HEK293 (cell line): ENCODE measurements at regions not wholly inside any gene's neighbourhood (a gene's known extent, or its start where the extent isn't known, plus 50 kb on each side); places are given as distances from the start of the nearest gene placed in this dataset.

Experiments
- SP2 ChIP-seq: fragments of 450-650 bp; formaldehyde crosslinking; IDR thresholded peaks from 2 replicates; pipeline ENCODE4 v1.5.1; 2016; ENCODE audit warnings: missing biosample characterization, missing genetic modification characterization
- ZNF792 ChIP-seq: fragments of 450-650 bp; formaldehyde crosslinking; IDR thresholded peaks from 2 replicates; pipeline ENCODE4 v1.5.1; 2016; ENCODE audit warnings: missing biosample characterization, missing genetic modification characterization
- ZSCAN30 ChIP-seq: fragments of 450-650 bp; IDR thresholded peaks from 2 replicates; pipeline ENCODE4 v1.5.1; 2018; ENCODE audit warnings: missing biosample characterization, mild to moderate bottlenecking, missing genetic modification characterization, moderate library complexity
- TF ChIP-seq, protein P1 (sequence below): fragments of 450-650 bp; formaldehyde crosslinking; IDR thresholded peaks from 2 replicates; pipeline ENCODE4 v1.5.1; 2016; ENCODE audit warnings: missing biosample characterization, missing genetic modification characterization
- TF ChIP-seq, protein P2 (sequence below): fragments of 450-650 bp; formaldehyde crosslinking; IDR thresholded peaks from 2 replicates; pipeline ENCODE4 v1.5.1; 2016; ENCODE audit warnings: missing biosample characterization, missing genetic modification characterization

DNA sequence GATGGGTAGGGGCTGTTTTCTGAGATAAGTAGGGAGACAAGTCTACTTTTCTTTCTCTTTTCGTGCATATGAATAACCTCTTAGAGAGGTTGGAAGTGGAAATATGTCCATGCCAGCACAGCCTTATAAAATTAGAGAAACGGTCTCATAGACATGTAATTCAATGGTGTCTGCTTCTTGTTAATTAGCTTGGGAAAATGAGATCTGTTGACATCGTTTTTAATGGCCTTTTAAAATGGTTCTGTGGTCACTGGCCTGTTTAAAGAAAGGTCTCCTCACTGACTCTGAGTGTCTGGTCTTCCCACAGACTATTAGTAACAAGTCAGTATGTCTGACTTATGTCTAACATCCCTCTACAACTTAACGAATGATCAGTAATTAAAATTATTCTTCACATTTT is 487.1 kb downstream of the SLITRK6 start:
- TF ChIP-seq, protein P1, sequence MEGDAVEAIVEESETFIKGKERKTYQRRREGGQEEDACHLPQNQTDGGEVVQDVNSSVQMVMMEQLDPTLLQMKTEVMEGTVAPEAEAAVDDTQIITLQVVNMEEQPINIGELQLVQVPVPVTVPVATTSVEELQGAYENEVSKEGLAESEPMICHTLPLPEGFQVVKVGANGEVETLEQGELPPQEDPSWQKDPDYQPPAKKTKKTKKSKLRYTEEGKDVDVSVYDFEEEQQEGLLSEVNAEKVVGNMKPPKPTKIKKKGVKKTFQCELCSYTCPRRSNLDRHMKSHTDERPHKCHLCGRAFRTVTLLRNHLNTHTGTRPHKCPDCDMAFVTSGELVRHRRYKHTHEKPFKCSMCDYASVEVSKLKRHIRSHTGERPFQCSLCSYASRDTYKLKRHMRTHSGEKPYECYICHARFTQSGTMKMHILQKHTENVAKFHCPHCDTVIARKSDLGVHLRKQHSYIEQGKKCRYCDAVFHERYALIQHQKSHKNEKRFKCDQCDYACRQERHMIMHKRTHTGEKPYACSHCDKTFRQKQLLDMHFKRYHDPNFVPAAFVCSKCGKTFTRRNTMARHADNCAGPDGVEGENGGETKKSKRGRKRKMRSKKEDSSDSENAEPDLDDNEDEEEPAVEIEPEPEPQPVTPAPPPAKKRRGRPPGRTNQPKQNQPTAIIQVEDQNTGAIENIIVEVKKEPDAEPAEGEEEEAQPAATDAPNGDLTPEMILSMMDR (tag by site-specific recombination), result no peak
- no peak for TF ChIP-seq SP2 (tag by site-specific recombination)
- no peak for TF ChIP-seq ZSCAN30
- TF ChIP-seq, protein P2, sequence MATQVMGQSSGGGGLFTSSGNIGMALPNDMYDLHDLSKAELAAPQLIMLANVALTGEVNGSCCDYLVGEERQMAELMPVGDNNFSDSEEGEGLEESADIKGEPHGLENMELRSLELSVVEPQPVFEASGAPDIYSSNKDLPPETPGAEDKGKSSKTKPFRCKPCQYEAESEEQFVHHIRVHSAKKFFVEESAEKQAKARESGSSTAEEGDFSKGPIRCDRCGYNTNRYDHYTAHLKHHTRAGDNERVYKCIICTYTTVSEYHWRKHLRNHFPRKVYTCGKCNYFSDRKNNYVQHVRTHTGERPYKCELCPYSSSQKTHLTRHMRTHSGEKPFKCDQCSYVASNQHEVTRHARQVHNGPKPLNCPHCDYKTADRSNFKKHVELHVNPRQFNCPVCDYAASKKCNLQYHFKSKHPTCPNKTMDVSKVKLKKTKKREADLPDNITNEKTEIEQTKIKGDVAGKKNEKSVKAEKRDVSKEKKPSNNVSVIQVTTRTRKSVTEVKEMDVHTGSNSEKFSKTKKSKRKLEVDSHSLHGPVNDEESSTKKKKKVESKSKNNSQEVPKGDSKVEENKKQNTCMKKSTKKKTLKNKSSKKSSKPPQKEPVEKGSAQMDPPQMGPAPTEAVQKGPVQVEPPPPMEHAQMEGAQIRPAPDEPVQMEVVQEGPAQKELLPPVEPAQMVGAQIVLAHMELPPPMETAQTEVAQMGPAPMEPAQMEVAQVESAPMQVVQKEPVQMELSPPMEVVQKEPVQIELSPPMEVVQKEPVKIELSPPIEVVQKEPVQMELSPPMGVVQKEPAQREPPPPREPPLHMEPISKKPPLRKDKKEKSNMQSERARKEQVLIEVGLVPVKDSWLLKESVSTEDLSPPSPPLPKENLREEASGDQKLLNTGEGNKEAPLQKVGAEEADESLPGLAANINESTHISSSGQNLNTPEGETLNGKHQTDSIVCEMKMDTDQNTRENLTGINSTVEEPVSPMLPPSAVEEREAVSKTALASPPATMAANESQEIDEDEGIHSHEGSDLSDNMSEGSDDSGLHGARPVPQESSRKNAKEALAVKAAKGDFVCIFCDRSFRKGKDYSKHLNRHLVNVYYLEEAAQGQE (tag by site-specific recombination), result no peak
- no peak for TF ChIP-seq ZNF792 (tag by site-specific recombination)
